ENCODE measurements at regions not wholly inside any gene's neighbourhood (a gene's known extent, or its start where the extent isn't known, plus 50 kb on each side); places are given as distances from the start of the nearest gene placed in this dataset.

- in situ Hi-C loops (cut with MboI), result no loop called here
- Histone ChIP-seq H3K4me2 (ENCODE audit: control insufficient read depth, insufficient read depth) (peak overlapping the region; percentile 61), H3K79me2 (ENCODE audit: control insufficient read depth, insufficient read depth, low read length) (no peaks in the 10 kb centered on the region), H3K9me3 (replicated peaks; ENCODE audit: control insufficient read depth, insufficient read depth, low read length) (no peaks in the 10 kb centered on the region), H3K4me1 (ENCODE audit: control insufficient read depth, insufficient read depth, low read length) (peaks cover 29% of the 10 kb centered on the region), H2AFZ (ENCODE audit: control insufficient read depth, low read depth, low read length) (no peak overlapping the region), H3K9ac (ENCODE audit: control insufficient read depth, insufficient read depth, low read length) (no peak overlapping the region), H3K27me3 (replicated peaks in 1 of 2; ENCODE audit: control insufficient read depth in 2 of 2, insufficient read depth in 2 of 2, low read length in 1 of 2) (no peaks in the 10 kb centered on the region; a peak in 1 of 4 replicates), H3K4me3 (peak overlapping the region; percentile 0; the same call in 1 of the 2 replicates), H4K20me1 (ENCODE audit: control insufficient read depth, insufficient read depth) (no peaks in the 10 kb centered on the region), H3K27ac (ENCODE audit: control insufficient read depth, insufficient read depth) (peak overlapping the region; percentile 45), H3K36me3 (ENCODE audit: control insufficient read depth in 2 of 2, insufficient read depth in 2 of 2, low read length in 1 of 2) (no peaks in the 10 kb centered on the region)
- POLR2A ChIA-PET, result interaction anchor here (1.0 kb wide), 1 partner anchor 27 kb away, joined by 4 read pairs; no protein-coding TSS in a partner anchor
- SMC1A ChIA-PET (ENCODE audit: uncharacterized antibody, unreplicated experiment), result interaction anchor here (0.6 kb wide), 1 partner anchor 457 kb away, joined by 3 read pairs; no protein-coding TSS in a partner anchor
- CTCF ChIA-PET, result interaction anchor here (1.4 kb wide), 1 partner anchor 9 kb away, joined by 3 read pairs; no protein-coding TSS in a partner anchor
- FAIRE-seq, result no peak
- intact Hi-C loops (cut with micrococcal nuclease; ENCODE audit: unreplicated experiment), result no loop called here
- RAD21 ChIA-PET (ENCODE audit: unreplicated experiment), result no interaction called here
- BruUV-seq (replicated peaks), result no TSS peak
- TF ChIP-seq YY1 (IDR thresholded peaks at IDR 0.05; ENCODE audit: low read depth, low read length) (no peak), BHLHE40 (IDR thresholded peaks at IDR 0.05; ENCODE audit: borderline replicate concordance in 1 of 2, low read depth in 2 of 2, low read length in 1 of 2) (0 out of 4 replicates have a peak, but pooled peaks of 1 of the 2 experiments have one; percentile 17)
- 4% methylated on average over 2 of the region's 2 CpGs for WGBS (ENCODE audit: insufficient coverage, insufficient replicate concordance, low lambda C conversion rate, missing lambda C conversion rate)
- peak; percentile 15 for DNase-seq (ENCODE audit: low read depth, low spot score)
- ATAC-seq, result peak; percentile 67
Observed at GRCh38 chr15:70435872-70436271, 327.5 kb downstream of the UACA start.

- Histone ChIP-seq H3K9me3 (replicated peaks; ENCODE audit: control insufficient read depth, insufficient read depth, low read length) (no peaks in the 10 kb centered on the region), H3K27me3 (replicated peaks in 1 of 2; ENCODE audit: control insufficient read depth in 2 of 2, insufficient read depth in 2 of 2, low read length in 1 of 2) (no peaks in the 10 kb centered on the region; a peak in 1 of 4 replicates), H2AFZ (ENCODE audit: control insufficient read depth, low read depth, low read length) (no peak overlapping the region), H3K4me1 (ENCODE audit: control insufficient read depth, insufficient read depth, low read length) (peaks cover 29% of the 10 kb centered on the region), H3K36me3 (ENCODE audit: control insufficient read depth in 2 of 2, insufficient read depth in 2 of 2, low read length in 1 of 2) (no peaks in the 10 kb centered on the region), H3K4me2 (ENCODE audit: control insufficient read depth, insufficient read depth) (peak overlapping the region; percentile 61), H4K20me1 (ENCODE audit: control insufficient read depth, insufficient read depth) (no peaks in the 10 kb centered on the region), H3K4me3 (peak overlapping the region; percentile 0; the same call in 1 of the 2 replicates), H3K79me2 (ENCODE audit: control insufficient read depth, insufficient read depth, low read length) (no peaks in the 10 kb centered on the region), H3K9ac (ENCODE audit: control insufficient read depth, insufficient read depth, low read length) (no peak overlapping the region), H3K27ac (ENCODE audit: control insufficient read depth, insufficient read depth) (peak overlapping the region; percentile 45; the same call in 1 of the 2 replicates)
- in situ Hi-C loops (cut with MboI), result no loop called here
- ATAC-seq (peak; percentile 70), DNase-seq (ENCODE audit: low read depth, low spot score) (no peak), FAIRE-seq (no peak)
- ChIA-PET RAD21 (ENCODE audit: unreplicated experiment) (no interaction called here), CTCF (interaction anchor here (1.4 kb wide), 1 partner anchor 10 kb away, joined by 3 read pairs; no protein-coding TSS in a partner anchor), POLR2A (no interaction called here), SMC1A (ENCODE audit: uncharacterized antibody, unreplicated experiment) (no interaction called here)
- intact Hi-C loops (cut with micrococcal nuclease; ENCODE audit: unreplicated experiment), result no loop called here
- BruUV-seq (replicated peaks), result no TSS peak
- 50% methylated on average over 2 of the region's 3 CpGs for WGBS (ENCODE audit: insufficient coverage, insufficient replicate concordance, low lambda C conversion rate, missing lambda C conversion rate)
- TF ChIP-seq RELA (IDR thresholded peaks at IDR 0.05; ENCODE audit: borderline replicate concordance, partially characterized antibody), result no peak
- TF ChIP-seq SPI1 (IDR thresholded peaks at IDR 0.05; ENCODE audit: borderline replicate concordance, insufficient read depth, low read depth, low read length), result peak; percentile 6; the same call in 1 of the 2 replicates
- TF ChIP-seq BACH1 (IDR thresholded peaks at IDR 0.05; ENCODE audit: borderline replicate concordance), result no peak
- TF ChIP-seq RUNX3 (IDR thresholded peaks at IDR 0.05; ENCODE audit: low read length), result peak; percentile 55
- TF ChIP-seq MTA3 (IDR thresholded peaks at IDR 0.05; ENCODE audit: borderline replicate concordance, low read length), result no peak
- no peak for TF ChIP-seq MEF2A (IDR thresholded peaks at IDR 0.05; ENCODE audit: insufficient read depth, low read depth, low read length)
- no peak for TF ChIP-seq KLF5 (IDR thresholded peaks at IDR 0.05; ENCODE audit: partially characterized antibody)
- TF ChIP-seq ESRRA (IDR thresholded peaks at IDR 0.05; ENCODE audit: low read length), result no peak
- TF ChIP-seq SMAD1 (IDR thresholded peaks at IDR 0.05; ENCODE audit: low read depth, partially characterized antibody), result no peak
- no peak for TF ChIP-seq HSF1 (IDR thresholded peaks at IDR 0.05; ENCODE audit: low read depth, low read length)
- TF ChIP-seq SMC3 (IDR thresholded peaks at IDR 0.05; ENCODE audit: borderline replicate concordance, low read length), result no peak
- TF ChIP-seq RAD21 (IDR thresholded peaks at IDR 0.05; ENCODE audit: insufficient read depth, low read depth, low read length), result no peak
- no peak for TF ChIP-seq BCL11A (IDR thresholded peaks at IDR 0.05; ENCODE audit: low read depth, low read length)
- no peak for TF ChIP-seq HDAC2 (IDR thresholded peaks at IDR 0.05)
- no peak for TF ChIP-seq PBX3 (IDR thresholded peaks at IDR 0.05; ENCODE audit: insufficient replicate concordance, low read depth, low read length)
Observed at GRCh38 chr15:70435369-70435768, 328.0 kb downstream of the UACA start.
